Stimulated activated CD4-positive, alpha-beta T cell treated with anti-CD3 and anti-CD28 coated beads, TNF-alpha, amount 100 ng/mL, for 48 hours (primary cell): ENCODE measurements at regions not wholly inside any gene's neighbourhood (a gene's known extent, or its start where the extent isn't known, plus 50 kb on each side); places are given as distances from the start of the nearest gene placed in this dataset.
"Not testable (repeated sequence)": the region's sequence is repeated elsewhere in the genome, so short reads cannot be mapped to it uniquely, and the experiment has no call there.

ENCODE experiments used
- DNase-seq, 3 donors: peaks; one replicate each; pipeline ENCODE4 v3.0.0-alpha.2; 2020; ENCODE audit warnings: low read depth in 3 of 3

GRCh38 chr6:17012421-17013225 lies 89.2 kb upstream of the STMND1 start:
- no peak for DNase-seq

DNA sequence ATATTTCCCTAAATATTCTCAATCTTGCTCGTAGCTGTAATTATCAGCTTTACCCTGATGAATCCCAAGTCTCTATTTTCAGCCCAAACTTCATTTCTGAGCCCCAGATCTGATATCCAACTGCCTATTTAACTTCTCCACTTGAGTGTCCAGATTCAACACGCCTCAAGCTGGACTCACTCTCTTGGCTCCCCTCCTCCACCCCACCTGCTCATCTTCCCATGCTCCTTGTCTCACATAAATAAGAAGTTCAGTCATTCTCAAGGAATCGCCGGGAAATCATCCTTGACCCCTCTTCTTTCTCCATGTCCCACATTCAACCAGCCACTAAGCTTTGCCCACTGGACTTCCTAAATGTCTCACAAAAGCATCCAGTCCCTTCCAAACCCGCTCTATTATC lies 89.9 kb upstream of the STMND1 start:
- DNase-seq, result no peak

GRCh38 chr6:17007749-17008148 lies 94.1 kb upstream of the STMND1 start:
- no peak for DNase-seq

- DNase-seq, result no peak
Measured at GRCh38 chr6:17006543-17006942, 95.3 kb upstream of the STMND1 start.

DNA sequence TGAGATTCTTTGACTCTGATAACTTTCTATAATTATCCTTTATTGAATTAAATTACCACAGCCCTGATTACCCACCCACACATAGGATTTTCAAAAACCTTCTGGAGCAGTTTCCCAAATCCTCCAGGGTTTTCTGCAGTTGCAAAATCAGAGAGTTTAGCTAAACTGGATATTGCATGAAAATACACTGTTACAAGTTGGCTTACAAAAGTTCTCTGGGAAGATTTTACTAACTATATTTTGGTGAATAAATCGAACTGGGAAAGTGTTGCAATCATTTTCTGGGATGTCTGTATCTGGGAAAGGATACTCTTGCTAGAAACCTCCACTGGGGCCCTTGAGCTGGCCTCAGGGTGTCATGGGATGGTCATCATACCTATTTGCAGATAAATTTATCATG lies 97.6 kb upstream of the STMND1 start:
- no peak for DNase-seq

DNA sequence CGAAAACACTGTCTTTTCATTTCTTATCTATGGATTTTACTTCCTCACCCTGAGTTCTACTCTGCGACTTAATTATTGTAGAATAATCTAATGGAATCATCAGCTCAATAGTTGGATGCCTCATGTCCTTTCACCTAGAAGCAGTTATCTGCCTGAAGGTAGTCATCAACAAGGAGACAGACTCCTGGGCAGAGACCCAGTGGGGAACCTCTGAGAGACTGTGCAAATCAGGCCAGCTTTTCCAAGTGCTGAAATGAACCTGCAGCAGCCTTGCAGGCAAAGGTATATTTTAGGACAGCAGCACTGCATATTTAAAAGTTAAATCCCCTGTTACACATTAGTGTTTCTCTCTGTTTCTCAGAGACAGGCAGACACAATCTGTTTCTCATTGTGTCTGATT lies 99.7 kb upstream of the STMND1 start:
- DNase-seq, result no peak

DNA sequence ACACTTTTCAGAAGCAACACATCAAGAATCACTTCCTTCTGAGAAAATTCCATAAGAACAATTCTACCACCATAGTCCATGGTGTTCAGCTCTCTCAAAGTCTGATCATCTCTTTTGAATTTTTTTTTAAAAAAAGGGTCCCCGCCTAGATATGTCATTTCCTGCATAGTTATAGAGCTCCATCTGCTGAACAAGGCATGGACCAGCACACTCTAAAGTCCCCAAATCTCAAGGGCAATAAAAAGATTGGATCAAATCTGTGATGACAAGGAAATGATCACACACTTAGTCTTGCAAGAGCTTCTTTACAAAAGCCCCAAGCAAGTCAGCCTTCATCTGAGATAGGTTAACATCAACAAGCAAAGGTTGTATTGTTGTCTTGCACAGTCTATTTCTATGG lies 100.7 kb upstream of the STMND1 start:
- DNase-seq, result no peak

DNA sequence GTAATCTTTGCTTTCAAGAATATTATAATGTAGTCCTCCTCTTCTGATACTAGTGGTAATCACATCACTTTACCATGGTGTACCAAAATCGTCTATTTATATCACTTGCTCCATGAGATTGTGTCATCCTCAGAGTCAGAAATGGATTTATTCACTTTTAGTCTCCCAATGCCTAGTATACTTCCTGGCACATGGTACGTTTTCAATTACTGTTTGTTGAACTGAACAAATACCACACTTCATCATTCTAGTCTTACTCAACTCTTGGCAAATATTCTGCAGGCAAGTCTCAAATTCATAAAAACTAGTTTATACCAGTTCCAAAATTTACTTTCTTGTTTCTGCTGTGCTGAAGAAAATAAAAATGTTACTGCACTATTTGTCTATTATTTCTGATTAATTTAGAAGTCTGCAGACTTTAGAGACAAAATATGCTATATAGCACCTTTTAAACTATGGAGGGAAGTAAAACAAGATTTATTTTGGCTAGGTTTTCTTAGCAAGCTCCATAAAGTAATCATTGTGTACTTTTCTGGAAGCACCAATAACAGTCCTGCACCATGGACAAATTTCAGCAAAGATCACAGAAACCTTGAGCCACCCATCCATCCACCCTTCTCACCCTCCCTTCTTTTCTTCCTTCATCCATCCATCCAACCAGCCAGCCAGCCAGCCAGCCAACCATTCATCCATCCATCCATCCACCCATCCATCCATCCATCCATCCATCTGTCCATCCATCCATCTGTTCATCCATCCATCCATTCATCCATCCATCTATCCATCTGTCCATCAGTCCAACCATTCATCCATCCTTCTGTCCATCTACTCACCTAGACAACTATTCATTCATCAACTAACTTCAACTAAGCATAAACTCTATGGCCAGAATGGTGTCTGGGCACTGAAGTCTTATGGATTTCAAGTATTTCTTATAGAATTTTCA lies 102.1 kb upstream of the STMND1 start:
- DNase-seq, result no peak

GRCh38 chr6:16998461-16998860 lies 103.4 kb upstream of the STMND1 start:
- no peak for DNase-seq

- DNase-seq, result no peak
Measured at GRCh38 chr6:16995511-16996250, 106.2 kb upstream of the STMND1 start.

DNA sequence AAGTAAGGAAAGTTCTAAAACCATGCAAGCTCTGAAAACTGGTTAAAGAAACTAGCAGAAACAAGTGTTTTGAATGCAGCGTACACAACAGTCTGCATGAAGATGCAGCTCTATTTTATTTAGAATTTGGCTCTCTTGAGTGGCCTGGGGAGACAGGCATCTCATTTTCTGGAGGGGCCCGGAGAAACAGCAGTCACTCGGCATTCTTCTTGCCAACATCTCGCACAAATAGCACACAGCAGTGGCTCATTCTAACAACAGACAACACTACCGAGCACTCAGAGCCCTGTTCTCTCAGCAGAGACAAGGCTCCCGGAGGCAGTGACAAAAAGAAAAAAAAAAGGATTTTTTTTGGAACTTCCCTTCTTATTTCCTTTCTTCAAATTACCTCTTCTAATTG lies 108.5 kb upstream of the STMND1 start:
- DNase-seq, result no peak

DNA sequence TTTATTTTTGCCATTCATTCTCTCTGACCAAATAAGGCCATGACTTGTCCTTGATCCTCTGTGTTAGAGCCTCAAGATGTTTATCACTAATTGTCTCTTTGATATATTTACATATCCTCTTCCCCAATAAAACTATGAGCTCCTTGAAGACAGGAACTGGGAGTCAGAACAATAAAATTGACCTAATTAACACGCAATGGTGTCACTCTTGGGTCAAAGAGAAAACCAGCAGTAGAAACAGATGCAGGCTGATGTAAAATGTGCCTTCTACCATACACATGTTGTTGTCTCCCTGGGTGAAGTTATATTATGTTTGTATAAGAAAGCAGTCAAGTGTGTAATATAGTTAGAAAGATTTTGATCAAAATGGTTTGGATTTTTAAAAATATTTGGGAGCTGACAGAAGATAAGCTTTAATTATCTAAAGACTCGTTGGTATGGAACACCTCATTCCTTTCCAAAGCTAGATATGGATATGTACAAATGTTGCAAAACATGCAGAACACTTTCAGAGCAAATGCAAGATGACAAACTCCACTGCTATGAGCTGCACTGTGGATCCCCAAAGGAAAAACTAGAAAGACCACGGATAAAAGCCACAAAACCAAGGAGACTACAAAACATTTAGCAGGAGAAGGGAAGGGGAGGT lies 109.7 kb upstream of the STMND1 start:
- no peak for DNase-seq

- not testable (repeated sequence) for DNase-seq
Measured at GRCh38 chr6:16989976-16990375, 111.9 kb upstream of the STMND1 start.

GRCh38 chr6:16989382-16989781 lies 112.5 kb upstream of the STMND1 start:
- no peak for DNase-seq

- no peak for DNase-seq
Measured at GRCh38 chr6:16987996-16988395, 113.9 kb upstream of the STMND1 start.

GRCh38 chr6:16985513-16986284 lies 116.2 kb upstream of the STMND1 start:
- DNase-seq, result no peak

- no peak for DNase-seq
Measured at GRCh38 chr6:16982807-16983206, 119.0 kb upstream of the STMND1 start.

DNA sequence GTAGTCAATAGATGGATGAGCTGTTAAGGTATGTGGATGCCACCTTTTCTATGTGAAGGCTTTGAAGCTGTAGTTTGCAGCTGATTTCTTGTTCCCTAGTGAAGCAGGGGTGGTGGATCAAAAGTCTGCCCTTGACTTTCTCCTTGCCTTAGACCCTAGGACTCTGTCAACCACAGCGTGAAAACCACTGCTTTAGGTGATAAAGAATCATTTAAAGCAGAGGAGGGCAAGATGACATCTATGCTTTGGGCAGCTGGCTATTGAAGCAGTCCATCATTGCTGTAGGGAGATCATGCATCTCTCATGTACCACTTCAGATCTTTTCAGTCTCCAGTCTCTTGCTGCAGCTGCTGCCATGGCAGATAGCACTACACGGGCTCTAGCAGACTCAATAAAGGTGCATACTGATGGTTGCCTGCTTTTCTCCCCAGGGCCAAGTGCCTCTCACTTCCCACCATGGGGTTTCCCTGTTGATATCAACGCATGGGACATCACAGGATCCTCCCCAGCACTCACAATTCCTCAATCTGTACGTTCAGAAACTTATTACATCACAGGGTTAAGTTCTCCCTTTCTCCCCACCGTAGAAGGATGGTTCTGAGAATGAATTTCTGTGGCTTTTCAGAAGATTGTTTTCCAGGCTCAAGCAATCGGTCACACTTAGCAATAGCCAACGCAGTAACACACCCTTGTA lies 122.0 kb upstream of the STMND1 start:
- no peak for DNase-seq

DNA sequence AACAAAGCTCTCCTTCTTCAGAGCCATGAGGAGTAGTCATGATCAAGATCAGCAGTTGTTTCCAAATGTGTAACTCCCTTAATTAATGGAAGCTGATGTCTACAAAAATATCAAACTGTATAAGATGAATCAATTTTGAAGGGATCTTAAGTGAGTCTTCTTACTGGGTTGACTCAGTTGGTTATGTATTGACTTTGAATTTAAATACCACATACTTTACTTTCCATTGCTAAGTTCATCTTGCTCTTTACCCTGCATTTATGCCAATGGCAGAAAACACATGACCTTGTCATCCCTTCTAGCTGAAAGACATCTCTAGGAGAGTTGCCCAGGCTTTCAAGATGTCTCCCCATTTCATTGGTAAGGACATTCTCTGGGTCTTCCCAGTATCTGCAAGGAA lies 123.2 kb upstream of the STMND1 start:
- DNase-seq, result no peak
